RPMI7951 (cell line): ENCODE measurements at regions not wholly inside any gene's neighbourhood (a gene's known extent, or its start where the extent isn't known, plus 50 kb on each side); places are given as distances from the start of the nearest gene placed in this dataset.
A peak's percentile ranks its signal among the peaks of the same experiment; 100 is the strongest.
"Not testable (repeated sequence)": the region's sequence is repeated elsewhere in the genome, so short reads cannot be mapped to it uniquely, and the experiment has no call there.

ENCODE experiments used
- DNase-seq: peaks from one replicate; pipeline ENCODE4 v3.0.0-alpha.2; 2012; ENCODE audit warnings: low read depth

- no peak for DNase-seq
Measured at GRCh38 chr5:25025831-25026230, 381.1 kb upstream of the CDH10 start.

- no peak for DNase-seq
Measured at GRCh38 chr5:25020454-25020853, 375.7 kb upstream of the CDH10 start.

- peak; percentile 0 for DNase-seq
Measured at GRCh38 chr5:25009063-25009462, 364.3 kb upstream of the CDH10 start.

- DNase-seq = peak; percentile 0
Measured at GRCh38 chr5:25006734-25007133, 362.0 kb upstream of the CDH10 start.

- DNase-seq = no peak
Measured at GRCh38 chr5:25006237-25006636, 361.5 kb upstream of the CDH10 start.

- no peak for DNase-seq
Measured at GRCh38 chr5:25005431-25005830, 360.7 kb upstream of the CDH10 start.

- no peak for DNase-seq
Measured at GRCh38 chr5:25002371-25002770, 357.6 kb upstream of the CDH10 start.

GRCh38 chr5:24999732-25000131, 355.0 kb upstream of the CDH10 start:
- no peak for DNase-seq

- no peak for DNase-seq
Measured at GRCh38 chr5:24998641-24999040, 353.9 kb upstream of the CDH10 start.

- DNase-seq = no peak
Measured at GRCh38 chr5:24986326-24986725, 341.5 kb upstream of the CDH10 start.

GRCh38 chr5:24978552-24978951, 333.8 kb upstream of the CDH10 start:
- not testable (repeated sequence) for DNase-seq

GRCh38 chr5:24963611-24964010, 318.8 kb upstream of the CDH10 start:
- DNase-seq = no peak

- no peak for DNase-seq
Measured at GRCh38 chr5:24923400-24923799, 278.6 kb upstream of the CDH10 start.

GRCh38 chr5:24918676-24919075, 273.9 kb upstream of the CDH10 start:
- DNase-seq = no peak

- DNase-seq = no peak
Measured at GRCh38 chr5:24916863-24917262, 272.1 kb upstream of the CDH10 start.

GRCh38 chr5:24909210-24909609, 264.4 kb upstream of the CDH10 start:
- no peak for DNase-seq

GRCh38 chr5:24906689-24907088, 261.9 kb upstream of the CDH10 start:
- no peak for DNase-seq

GRCh38 chr5:24904981-24905517, 260.3 kb upstream of the CDH10 start:
- no peak for DNase-seq

- DNase-seq = no peak
Measured at GRCh38 chr5:24899180-24899579, 254.4 kb upstream of the CDH10 start.

- DNase-seq = no peak
Measured at GRCh38 chr5:24864244-24864643, 219.5 kb upstream of the CDH10 start.

- no peak for DNase-seq
Measured at GRCh38 chr5:24862117-24862516, 217.3 kb upstream of the CDH10 start.

GRCh38 chr5:24855485-24855884, 210.7 kb upstream of the CDH10 start:
- no peak for DNase-seq

GRCh38 chr5:24854850-24855249, 210.1 kb upstream of the CDH10 start:
- no peak for DNase-seq

GRCh38 chr5:24854350-24854749, 209.6 kb upstream of the CDH10 start:
- DNase-seq = no peak
